ENCODE measurements at regions not wholly inside any gene's neighbourhood (a gene's known extent, or its start where the extent isn't known, plus 50 kb on each side); places are given as distances from the start of the nearest gene placed in this dataset.

DNA sequence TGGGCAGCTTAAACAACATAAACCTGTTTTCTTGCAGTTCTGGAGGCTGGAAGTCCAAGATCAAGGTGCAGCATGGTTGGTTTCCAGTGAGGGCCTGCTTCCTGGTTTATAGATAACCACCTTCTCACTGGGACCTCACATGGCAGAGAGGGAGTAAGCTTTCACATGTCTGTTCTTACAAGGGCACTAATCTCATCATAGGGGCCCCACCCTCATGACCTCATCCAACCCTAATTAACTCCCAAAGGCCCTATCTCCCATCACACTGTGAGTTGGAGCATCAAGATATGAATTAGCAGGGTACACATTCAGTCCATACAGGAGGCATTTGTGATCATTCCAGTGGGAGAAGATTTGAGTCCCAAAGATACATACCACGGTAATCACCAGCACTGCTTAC, 50.5 kb upstream of the GRIN2A start:
- POLR2A ChIA-PET, result no interaction called here

DNA sequence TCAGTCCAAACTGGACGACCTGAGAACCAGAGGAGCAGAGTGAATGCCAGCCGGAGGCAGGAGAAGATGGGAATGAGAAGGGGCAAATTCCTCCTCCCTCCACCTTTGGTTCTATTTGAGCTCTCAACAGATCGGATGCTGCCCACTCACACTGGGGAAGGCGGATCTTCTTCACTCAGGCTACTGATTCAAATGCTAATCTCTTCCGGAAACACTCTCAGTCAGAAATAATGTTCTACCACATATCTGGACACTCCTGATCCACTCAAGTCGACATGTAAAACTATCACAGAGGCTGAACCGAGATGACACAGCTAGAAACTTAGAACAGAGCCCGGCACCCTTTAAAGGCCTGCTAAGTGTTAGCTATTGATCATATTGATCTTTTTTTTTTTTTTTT, 57.4 kb upstream of the GRIN2A start:
- POLR2A ChIA-PET, result no interaction called here
- CTCF ChIA-PET, result no interaction called here
- Histone ChIP-seq H3K4me3 (ENCODE audit: low read depth, low read length) (no peak overlapping the region), H3K36me3 (ENCODE audit: control insufficient read depth, insufficient read depth, low read length) (no peaks in the 10 kb centered on the region), H3K27me3 (ENCODE audit: control insufficient read depth, insufficient read depth, low read length) (no peaks in the 10 kb centered on the region)
- no peak for DNase-seq (ENCODE audit: low read depth)
- TF ChIP-seq, protein P1, sequence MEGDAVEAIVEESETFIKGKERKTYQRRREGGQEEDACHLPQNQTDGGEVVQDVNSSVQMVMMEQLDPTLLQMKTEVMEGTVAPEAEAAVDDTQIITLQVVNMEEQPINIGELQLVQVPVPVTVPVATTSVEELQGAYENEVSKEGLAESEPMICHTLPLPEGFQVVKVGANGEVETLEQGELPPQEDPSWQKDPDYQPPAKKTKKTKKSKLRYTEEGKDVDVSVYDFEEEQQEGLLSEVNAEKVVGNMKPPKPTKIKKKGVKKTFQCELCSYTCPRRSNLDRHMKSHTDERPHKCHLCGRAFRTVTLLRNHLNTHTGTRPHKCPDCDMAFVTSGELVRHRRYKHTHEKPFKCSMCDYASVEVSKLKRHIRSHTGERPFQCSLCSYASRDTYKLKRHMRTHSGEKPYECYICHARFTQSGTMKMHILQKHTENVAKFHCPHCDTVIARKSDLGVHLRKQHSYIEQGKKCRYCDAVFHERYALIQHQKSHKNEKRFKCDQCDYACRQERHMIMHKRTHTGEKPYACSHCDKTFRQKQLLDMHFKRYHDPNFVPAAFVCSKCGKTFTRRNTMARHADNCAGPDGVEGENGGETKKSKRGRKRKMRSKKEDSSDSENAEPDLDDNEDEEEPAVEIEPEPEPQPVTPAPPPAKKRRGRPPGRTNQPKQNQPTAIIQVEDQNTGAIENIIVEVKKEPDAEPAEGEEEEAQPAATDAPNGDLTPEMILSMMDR (IDR thresholded peaks at IDR 0.05; ENCODE audit: insufficient read depth, low read depth, low read length), result no peak

More for the DNA sequence above, 50.5 kb upstream of the GRIN2A start:
- Histone ChIP-seq H3K27me3 (ENCODE audit: control insufficient read depth, insufficient read depth, low read length) (no peaks in the 10 kb centered on the region), H3K4me3 (ENCODE audit: low read depth, low read length) (no peak overlapping the region), H3K36me3 (ENCODE audit: control insufficient read depth, insufficient read depth, low read length) (no peaks in the 10 kb centered on the region)
- TF ChIP-seq, protein P1 (IDR thresholded peaks at IDR 0.05; ENCODE audit: insufficient read depth, low read depth, low read length), result no peak
- CTCF ChIA-PET, result no interaction called here
- DNase-seq (ENCODE audit: low read depth), result no peak

DNA sequence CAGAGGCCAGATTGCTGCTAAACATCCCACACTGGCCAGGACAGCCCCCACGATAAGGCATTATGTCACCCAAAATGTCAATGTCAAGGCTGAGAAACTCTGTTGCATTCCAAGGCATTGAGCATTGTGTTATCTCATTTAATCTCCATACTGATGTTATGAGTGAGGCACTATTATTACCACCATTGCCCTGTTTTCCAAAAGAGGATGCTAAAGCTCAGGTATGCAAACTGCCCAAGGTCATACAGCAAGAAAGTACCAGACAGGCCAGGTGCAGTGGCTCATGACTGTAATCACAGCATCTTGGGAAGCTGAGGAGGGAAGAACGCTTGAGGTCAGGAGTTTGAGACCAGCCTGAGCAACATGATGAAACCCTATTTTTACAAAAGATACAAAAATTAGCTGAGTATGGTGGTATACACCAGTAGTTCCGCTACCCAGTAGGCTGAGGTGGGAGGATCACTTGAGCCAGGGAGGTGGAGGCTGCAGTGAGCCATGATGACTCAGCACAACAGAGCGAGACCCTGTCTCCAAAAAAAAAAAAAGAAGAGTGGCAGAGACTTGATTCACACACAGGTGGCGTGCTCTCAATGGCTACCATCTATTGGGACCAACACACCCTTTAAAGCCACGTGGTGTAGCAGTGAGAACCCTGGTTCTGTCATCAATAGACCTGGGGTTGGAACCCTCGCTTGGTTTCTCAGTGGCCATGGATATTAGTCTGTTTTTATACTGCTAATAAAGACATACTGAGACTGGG, 58.8 kb upstream of the GRIN2A start:
- no peak for DNase-seq (ENCODE audit: low read depth)
- Histone ChIP-seq H3K27me3 (ENCODE audit: control insufficient read depth, insufficient read depth, low read length) (no peaks in the 10 kb centered on the region), H3K4me3 (ENCODE audit: low read depth, low read length) (no peak overlapping the region), H3K36me3 (ENCODE audit: control insufficient read depth, insufficient read depth, low read length) (no peaks in the 10 kb centered on the region)
- ChIA-PET POLR2A (no interaction called here), CTCF (no interaction called here)
- TF ChIP-seq, protein P1 (IDR thresholded peaks at IDR 0.05; ENCODE audit: insufficient read depth, low read depth, low read length), result no peak

- no peak for DNase-seq (ENCODE audit: low read depth)
- Histone ChIP-seq H3K36me3 (ENCODE audit: control insufficient read depth, insufficient read depth, low read length) (no peaks in the 10 kb centered on the region), H3K4me3 (ENCODE audit: low read depth, low read length) (no peak overlapping the region), H3K27me3 (ENCODE audit: control insufficient read depth, insufficient read depth, low read length) (no peaks in the 10 kb centered on the region)
- TF ChIP-seq, protein P1 (IDR thresholded peaks at IDR 0.05; ENCODE audit: insufficient read depth, low read depth, low read length), result no peak
- ChIA-PET POLR2A (no interaction called here), CTCF (no interaction called here)
These were observed 59.9 kb upstream of the GRIN2A start for GRCh38 chr16:10242097-10242496.

DNA sequence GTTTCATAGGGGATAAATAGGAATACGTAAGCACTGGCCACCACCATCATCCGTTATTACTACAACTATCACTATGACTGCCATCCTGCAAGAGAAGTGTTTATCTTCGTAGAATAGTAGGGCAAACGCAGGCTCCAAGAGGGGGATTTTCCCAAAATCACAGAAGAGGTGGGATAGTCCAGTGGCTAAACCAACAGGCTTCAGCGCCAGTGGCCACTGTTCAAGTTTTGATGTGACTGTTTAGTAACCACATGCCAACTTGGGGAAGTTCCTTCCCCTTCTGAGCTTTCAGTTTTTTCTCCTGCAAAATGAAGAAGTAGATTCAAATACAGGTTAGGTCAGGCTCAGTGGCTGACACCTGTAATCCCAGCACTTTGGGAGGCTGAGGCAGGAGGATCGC, 60.7 kb upstream of the GRIN2A start:
- no peaks in the 10 kb centered on the region for H3K27me3 ChIP-seq (ENCODE audit: control insufficient read depth, insufficient read depth, low read length)
- no peak overlapping the region for H3K4me3 ChIP-seq (ENCODE audit: low read depth, low read length)
- CTCF ChIA-PET, result no interaction called here
- no peak for DNase-seq (ENCODE audit: low read depth)
- TF ChIP-seq, protein P1 (IDR thresholded peaks at IDR 0.05; ENCODE audit: insufficient read depth, low read depth, low read length), result no peak
- H3K36me3 ChIP-seq (ENCODE audit: control insufficient read depth, insufficient read depth, low read length), result no peaks in the 10 kb centered on the region
- POLR2A ChIA-PET, result no interaction called here
